ENCODE measurements at regions not wholly inside any gene's neighbourhood (a gene's known extent, or its start where the extent isn't known, plus 50 kb on each side); places are given as distances from the start of the nearest gene placed in this dataset.

DNA sequence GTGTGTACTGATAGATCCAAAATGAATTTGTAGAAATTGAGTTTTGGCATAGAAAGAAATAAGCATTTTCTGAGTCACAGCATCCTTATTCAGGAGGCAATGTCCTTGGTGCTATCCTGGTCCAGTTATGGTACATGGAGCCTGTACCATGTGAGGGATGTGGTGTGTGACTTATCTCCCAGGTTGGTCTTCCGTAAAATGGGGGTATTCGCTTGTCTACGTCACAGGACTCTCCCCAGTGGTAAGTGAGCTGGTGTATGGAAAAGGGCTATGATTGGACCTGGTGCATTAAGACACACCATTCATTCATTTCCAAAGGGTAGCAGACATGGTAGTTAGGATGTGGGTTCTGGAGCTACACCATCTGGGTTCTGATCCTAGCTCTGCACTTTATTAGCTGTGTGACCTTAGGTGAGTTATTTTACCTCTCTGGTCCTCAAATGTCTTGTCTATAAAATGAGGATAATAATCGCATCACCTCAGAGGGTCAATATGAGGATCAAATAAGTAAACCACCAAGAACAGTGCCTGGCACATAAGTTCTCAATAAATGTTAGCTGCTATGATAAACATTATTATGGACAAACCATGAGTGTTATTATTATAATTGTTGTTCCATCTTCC, 119.2 kb downstream of the MYCN start:
- TF ChIP-seq SIN3A (IDR thresholded peaks at IDR 0.05; ENCODE audit: borderline replicate concordance, insufficient read depth, low read length) (no peak), POLR2AphosphoS5 (IDR thresholded peaks at IDR 0.05; ENCODE audit: low read depth, low read length) (no peak), REST (IDR thresholded peaks at IDR 0.05; ENCODE audit: insufficient read depth in 1 of 2, low read depth in 2 of 2, low read length in 2 of 2) (no peak), FOXP2 (optimal IDR thresholded peaks at IDR 0.05; ENCODE audit: borderline replicate concordance, extremely low read depth, extremely low read length, insufficient read depth) (no peak)
